HG02610 (cell line): ENCODE measurements at regions not wholly inside any gene's neighbourhood (a gene's known extent, or its start where the extent isn't known, plus 50 kb on each side); places are given as distances from the start of the nearest gene placed in this dataset.

ENCODE experiments used
- ATAC-seq: cut with Tn5 transposase; IDR thresholded peaks from one replicate; pipeline ENCODE4 v1.9.1; 2021; ENCODE audit warnings: mild to moderate bottlenecking, moderate library complexity; ENCODE audit not compliant: unreplicated experiment

GRCh38 chr1:29673669-29674626, 437.6 kb downstream of the PTPRU start:
- ATAC-seq = no peak

- ATAC-seq = no peak
These were observed 436.8 kb downstream of the PTPRU start for GRCh38 chr1:29673228-29673500.

- ATAC-seq = no peak
These were observed 436.3 kb downstream of the PTPRU start for GRCh38 chr1:29672416-29673227.

- ATAC-seq = no peak
These were observed 435.4 kb downstream of the PTPRU start for GRCh38 chr1:29671446-29672356.

GRCh38 chr1:29670752-29671151, 434.4 kb downstream of the PTPRU start:
- no peak for ATAC-seq

- ATAC-seq = no peak
These were observed 433.6 kb downstream of the PTPRU start for GRCh38 chr1:29669912-29670311.

- no peak for ATAC-seq
These were observed 433.0 kb downstream of the PTPRU start for GRCh38 chr1:29669158-29669871.

- no peak for ATAC-seq
These were observed 432.3 kb downstream of the PTPRU start for GRCh38 chr1:29668551-29669157.

GRCh38 chr1:29667951-29668350, 431.6 kb downstream of the PTPRU start:
- no peak for ATAC-seq

- no peak for ATAC-seq
These were observed 428.4 kb downstream of the PTPRU start for GRCh38 chr1:29664711-29665110.

GRCh38 chr1:29658688-29659087, 422.4 kb downstream of the PTPRU start:
- no peak for ATAC-seq

- ATAC-seq = no peak
These were observed 421.5 kb downstream of the PTPRU start for GRCh38 chr1:29657816-29658215.

GRCh38 chr1:29655945-29656850, 419.9 kb downstream of the PTPRU start:
- no peak for ATAC-seq

- no peak for ATAC-seq
These were observed 418.8 kb downstream of the PTPRU start for GRCh38 chr1:29655145-29655544.

GRCh38 chr1:29653886-29654450, 417.6 kb downstream of the PTPRU start:
- no peak for ATAC-seq

GRCh38 chr1:29653034-29653810, 416.9 kb downstream of the PTPRU start:
- ATAC-seq = no peak

- no peak for ATAC-seq
These were observed 415.7 kb downstream of the PTPRU start for GRCh38 chr1:29651684-29652665.
